ENCODE measurements at regions not wholly inside any gene's neighbourhood (a gene's known extent, or its start where the extent isn't known, plus 50 kb on each side); places are given as distances from the start of the nearest gene placed in this dataset.

- no peak for DNase-seq
Measured at GRCh38 chr4:186360551-186360950, 94.6 kb downstream of the F11 start.

DNA sequence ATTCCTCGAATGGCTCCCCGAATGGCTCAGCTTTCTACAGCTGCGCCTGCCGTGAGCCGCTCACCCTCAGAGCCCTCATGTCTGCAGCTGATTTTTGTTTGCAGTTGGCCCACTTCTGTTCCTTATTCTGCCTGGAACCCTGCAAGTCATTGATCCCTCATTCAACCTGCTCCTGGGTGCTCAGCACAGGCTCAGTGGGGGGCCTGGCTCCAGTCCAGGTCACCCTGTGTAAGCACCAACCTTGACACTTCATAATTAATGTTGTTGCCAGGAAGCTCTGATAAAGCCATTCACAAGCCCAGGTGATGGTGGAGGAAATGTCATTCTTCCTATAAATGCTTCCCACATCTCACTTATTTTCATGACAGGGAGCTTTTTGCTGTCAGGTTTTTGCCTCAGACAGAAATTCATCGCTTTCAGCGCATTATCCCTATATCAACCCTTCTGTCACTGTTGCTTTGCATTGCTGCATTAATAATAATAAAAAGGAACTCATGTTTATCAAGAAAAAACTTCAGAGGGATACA is 85.7 kb downstream of the F11 start:
- DNase-seq: no peak

GRCh38 chr4:186348433-186348832 is 82.4 kb downstream of the F11 start:
- DNase-seq: no peak

DNA sequence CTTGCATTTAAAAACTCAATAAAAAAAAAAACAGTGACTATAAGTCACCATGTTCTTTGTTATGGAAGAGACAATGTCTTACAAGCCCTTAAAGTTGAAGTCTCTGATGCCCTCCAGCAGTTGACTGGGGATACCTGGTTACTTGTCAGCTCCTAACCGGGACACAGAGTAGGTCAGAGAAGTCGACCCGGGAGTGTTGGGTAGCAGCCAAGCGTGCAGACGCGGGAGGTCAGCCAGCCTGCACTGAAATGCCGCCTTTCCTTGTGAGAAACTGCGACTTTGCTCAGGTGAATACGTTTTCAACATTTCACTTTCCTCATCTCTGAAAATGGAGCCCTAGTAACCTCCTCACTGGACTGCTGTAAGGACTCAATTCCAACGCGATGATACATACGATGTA is 81.8 kb downstream of the F11 start:
- no peak for DNase-seq

- DNase-seq: no peak
Measured at GRCh38 chr4:186345184-186345583, 79.2 kb downstream of the F11 start.

DNA sequence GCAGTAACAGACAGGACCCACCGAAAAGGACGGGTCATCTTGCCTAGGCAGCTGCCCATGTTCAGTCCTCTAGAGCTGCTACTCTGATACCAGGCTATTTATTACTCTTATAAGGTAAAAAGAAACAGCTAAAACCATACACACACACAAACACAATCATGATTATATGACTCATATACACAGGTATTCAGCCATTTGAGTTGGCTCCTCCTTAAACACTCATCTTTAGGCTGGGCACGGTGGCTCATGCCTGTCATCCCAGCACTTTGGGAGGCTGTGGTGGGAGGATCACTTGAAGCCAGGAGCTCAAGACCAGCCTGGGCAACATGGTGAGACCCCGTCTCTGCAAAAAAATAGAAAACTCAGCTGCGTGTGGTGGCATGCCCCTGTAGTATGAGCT is 76.6 kb downstream of the F11 start:
- no peak for DNase-seq

DNA sequence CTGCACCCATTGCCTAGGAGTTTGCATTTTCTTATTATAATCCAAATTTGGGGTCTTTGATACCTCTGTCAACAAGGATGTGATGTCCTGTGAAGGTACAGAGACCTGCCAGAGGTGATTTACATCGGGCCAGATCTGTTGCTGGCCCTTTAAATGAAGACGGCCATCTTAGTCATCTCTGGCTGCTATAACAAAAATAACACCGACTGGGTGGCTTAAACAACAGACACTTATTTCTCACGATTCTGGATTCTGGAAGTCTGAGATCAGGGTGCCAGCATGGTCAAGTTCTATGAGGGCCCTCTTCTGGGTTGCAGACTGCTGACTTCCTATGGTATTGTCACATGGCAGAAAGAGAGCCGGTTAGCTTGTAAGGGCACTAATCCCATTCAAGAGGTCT is 75.7 kb downstream of the F11 start:
- DNase-seq: no peak

Data from muscle of arm (tissue), 1 donor.